ENCODE measurements at regions not wholly inside any gene's neighbourhood (a gene's known extent, or its start where the extent isn't known, plus 50 kb on each side); places are given as distances from the start of the nearest gene placed in this dataset.

DNA sequence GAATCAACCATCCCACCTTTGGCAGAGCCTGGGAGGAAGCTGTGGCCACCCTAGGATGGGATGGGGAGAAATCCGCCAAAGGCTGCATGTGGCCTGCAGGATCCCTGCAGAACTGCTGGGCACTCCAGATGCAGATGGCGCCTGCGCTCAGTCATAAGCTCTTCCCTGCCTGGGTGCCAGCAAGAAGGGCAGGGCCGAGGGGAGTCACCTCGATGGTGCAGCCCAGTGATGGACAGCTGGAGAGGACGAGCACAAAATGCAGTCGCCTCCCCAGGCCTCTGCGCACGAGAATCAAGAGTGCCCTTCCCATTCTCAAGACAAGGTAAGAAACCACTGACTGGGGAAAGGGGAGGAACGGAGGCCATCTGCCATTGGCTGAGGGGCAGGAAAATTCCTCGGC is 693.6 kb downstream of the TBC1D22A start:
- no peaks in the 10 kb centered on the region for H4K20me1 ChIP-seq (replicated peaks; ENCODE audit: insufficient read depth)
- TF ChIP-seq CREB1 (CRISPR knock-in tag; IDR thresholded peaks at IDR 0.05; ENCODE audit: low read depth) (no peak), JUNB (IDR thresholded peaks at IDR 0.05; ENCODE audit: unreplicated experiment) (no peak), ETS1 (IDR thresholded peaks at IDR 0.05) (no peak), POLR2AphosphoS5 (IDR thresholded peaks at IDR 0.05; ENCODE audit: low read depth) (no peak), ZNF114 (CRISPR knock-in tag; IDR thresholded peaks at IDR 0.05) (no peak), ZNF462 (CRISPR knock-in tag; IDR thresholded peaks at IDR 0.05) (no peak), REST (IDR thresholded peaks at IDR 0.05; ENCODE audit: unreplicated experiment) (no peak), NANOG (IDR thresholded peaks at IDR 0.05; ENCODE audit: borderline replicate concordance) (no peak), EZH2 (IDR thresholded peaks at IDR 0.05; ENCODE audit: low read depth, unreplicated experiment) (no peak), ZNF331 (CRISPR knock-in tag; IDR thresholded peaks at IDR 0.05; ENCODE audit: low read depth) (no peak), STAT1 (IDR thresholded peaks at IDR 0.05; ENCODE audit: unreplicated experiment) (no peak), EZH2phosphoT487 (IDR thresholded peaks at IDR 0.05; ENCODE audit: unreplicated experiment) (no peak)
- TF ChIP-seq, protein P1, sequence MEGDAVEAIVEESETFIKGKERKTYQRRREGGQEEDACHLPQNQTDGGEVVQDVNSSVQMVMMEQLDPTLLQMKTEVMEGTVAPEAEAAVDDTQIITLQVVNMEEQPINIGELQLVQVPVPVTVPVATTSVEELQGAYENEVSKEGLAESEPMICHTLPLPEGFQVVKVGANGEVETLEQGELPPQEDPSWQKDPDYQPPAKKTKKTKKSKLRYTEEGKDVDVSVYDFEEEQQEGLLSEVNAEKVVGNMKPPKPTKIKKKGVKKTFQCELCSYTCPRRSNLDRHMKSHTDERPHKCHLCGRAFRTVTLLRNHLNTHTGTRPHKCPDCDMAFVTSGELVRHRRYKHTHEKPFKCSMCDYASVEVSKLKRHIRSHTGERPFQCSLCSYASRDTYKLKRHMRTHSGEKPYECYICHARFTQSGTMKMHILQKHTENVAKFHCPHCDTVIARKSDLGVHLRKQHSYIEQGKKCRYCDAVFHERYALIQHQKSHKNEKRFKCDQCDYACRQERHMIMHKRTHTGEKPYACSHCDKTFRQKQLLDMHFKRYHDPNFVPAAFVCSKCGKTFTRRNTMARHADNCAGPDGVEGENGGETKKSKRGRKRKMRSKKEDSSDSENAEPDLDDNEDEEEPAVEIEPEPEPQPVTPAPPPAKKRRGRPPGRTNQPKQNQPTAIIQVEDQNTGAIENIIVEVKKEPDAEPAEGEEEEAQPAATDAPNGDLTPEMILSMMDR (conservative IDR thresholded peaks at IDR 0.05; ENCODE audit: low read depth in 2 of 2), result no peak
- Mint-ChIP-seq H3K4me1 (no peaks in the 10 kb centered on the region), H3K4me3 (no peak overlapping the region), H3K9me3 (peaks cover 96% of the 10 kb centered on the region), H3K27ac (no peak overlapping the region), H3K27me3 (ENCODE audit: insufficient read depth, low read depth, poor library complexity) (peaks cover 9% of the 10 kb centered on the region), H3K36me3 (ENCODE audit: low read depth) (peaks cover 51% of the 10 kb centered on the region)
- H3K4me1 ChIP-seq (ENCODE audit: insufficient read depth), result no peaks in the 10 kb centered on the region
- no peaks in the 10 kb centered on the region for H3K79me2 ChIP-seq (replicated peaks; ENCODE audit: insufficient read depth)
- H3K27ac ChIP-seq (ENCODE audit: low read depth), result no peak overlapping the region
- no peaks in the 10 kb centered on the region for H3F3A ChIP-seq (replicated peaks; ENCODE audit: low read depth)
- H3K36me3 ChIP-seq (ENCODE audit: insufficient read depth), result peaks cover 3% of the 10 kb centered on the region
- H3K27me3 ChIP-seq (ENCODE audit: insufficient read depth), result no peaks in the 10 kb centered on the region
- no peak overlapping the region for H2AFZ ChIP-seq
- H3K4me3 ChIP-seq, result no peak overlapping the region
- ATAC-seq, result no peak
- H3K9me2 ChIP-seq (ENCODE audit: insufficient read depth), result no peaks in the 10 kb centered on the region
- H3K4me2 ChIP-seq, result no peak overlapping the region
- DNase-seq (ENCODE audit: low spot score), result no peak

Measured in GM23338 (cell line).